Fibroblast of peridontal ligament (primary cell): ENCODE measurements at regions not wholly inside any gene's neighbourhood (a gene's known extent, or its start where the extent isn't known, plus 50 kb on each side); places are given as distances from the start of the nearest gene placed in this dataset.

Experiments
- DNase-seq: peaks from one replicate; pipeline ENCODE4 v3.0.0-alpha.2; 2010; ENCODE audit errors: extremely low read depth

GRCh38 chr1:30819244-30819571 lies 61.6 kb upstream of the LAPTM5 start:
- DNase-seq, result no peak

GRCh38 chr1:30818568-30819243 lies 61.1 kb upstream of the LAPTM5 start:
- DNase-seq, result no peak

DNA sequence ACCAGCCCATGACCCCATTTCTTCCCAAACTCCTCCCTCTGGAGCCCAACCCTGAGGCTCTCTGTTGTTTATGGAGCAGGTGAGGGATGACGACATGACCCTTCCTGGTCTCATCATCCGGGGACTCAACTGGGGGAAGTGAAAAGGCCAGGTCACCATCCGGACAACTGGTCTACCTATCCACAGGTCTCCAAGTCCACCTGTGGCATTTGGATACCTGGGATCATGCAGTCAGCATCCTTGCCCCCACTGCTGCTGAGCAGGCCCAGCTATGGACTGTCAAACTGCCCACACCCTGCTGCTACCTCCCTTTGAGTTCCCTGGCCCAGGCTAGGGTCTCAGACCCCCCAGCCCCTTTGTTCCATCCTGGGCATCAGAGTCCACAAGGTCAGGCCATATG lies 60.0 kb upstream of the LAPTM5 start:
- DNase-seq, result no peak

GRCh38 chr1:30817077-30817438 lies 59.5 kb upstream of the LAPTM5 start:
- no peak for DNase-seq

DNA sequence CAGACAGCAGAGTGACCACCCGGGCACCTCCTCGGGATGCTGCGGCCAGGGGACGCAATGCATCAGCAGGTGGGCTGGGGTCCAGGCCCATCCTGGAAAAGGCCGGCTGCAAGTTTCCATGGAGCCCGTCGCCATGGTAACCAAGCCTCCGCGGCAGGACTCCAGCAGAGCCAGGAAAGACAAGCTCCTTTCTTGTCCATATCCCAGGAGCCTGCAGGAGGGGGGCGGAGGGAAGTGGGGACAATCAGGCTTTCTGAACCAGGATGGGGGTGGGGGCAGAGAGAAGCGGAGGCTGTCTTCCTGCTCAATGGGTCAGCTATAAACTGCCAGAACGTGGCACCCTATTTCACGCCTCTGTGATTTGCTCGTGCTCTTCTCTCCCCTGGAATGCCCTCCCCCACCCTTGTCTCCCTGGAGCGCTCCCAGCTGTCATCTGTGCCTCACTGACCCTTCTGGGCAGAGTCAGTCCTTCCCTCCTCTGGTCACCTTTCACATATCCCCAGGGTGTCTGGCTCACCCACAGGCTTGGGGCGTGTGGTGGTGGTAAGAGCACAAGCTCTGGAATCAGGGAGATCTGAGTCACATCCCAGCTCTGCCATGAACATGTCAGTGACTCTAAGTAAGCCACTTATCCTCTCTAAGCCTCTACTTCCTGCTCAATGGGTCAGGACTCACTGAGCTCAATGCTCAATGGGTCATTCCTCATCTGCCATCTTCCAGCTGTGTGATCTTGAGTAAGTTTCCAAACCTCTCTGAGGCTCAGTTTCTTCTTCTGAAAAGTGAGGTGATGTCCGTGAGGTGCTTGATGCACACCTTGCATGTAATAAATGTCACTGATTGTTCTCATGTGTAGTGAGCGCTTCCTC lies 58.9 kb upstream of the LAPTM5 start:
- DNase-seq, result peak; percentile 50

- no peak for DNase-seq
These were observed 58.0 kb upstream of the LAPTM5 start for GRCh38 chr1:30815556-30815955.

DNA sequence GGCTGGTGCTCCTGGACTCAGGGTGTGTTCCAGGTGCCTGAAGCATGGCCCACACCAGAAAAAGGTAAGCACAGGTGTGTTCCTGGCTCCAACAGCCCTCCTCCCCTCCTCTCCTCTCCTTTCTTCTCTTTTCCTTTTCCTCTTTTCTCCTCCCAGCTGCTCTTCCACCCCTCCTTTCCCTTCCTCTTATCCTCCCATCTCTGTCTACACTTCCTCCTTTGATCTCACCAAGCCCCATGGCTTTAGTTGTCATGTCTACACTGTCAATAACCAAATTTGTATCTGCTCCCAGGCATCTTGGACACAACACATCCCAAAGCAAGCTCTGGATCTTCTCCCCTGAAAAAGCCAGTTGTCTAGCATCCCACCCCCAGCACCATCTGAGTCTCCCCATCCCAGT lies 56.7 kb upstream of the LAPTM5 start:
- DNase-seq, result no peak

- DNase-seq, result no peak
These were observed 54.5 kb upstream of the LAPTM5 start for GRCh38 chr1:30812076-30812475.

- DNase-seq, result no peak
These were observed 53.6 kb upstream of the LAPTM5 start for GRCh38 chr1:30811187-30811586.

GRCh38 chr1:30810416-30811080 lies 53.0 kb upstream of the LAPTM5 start:
- DNase-seq, result no peak

DNA sequence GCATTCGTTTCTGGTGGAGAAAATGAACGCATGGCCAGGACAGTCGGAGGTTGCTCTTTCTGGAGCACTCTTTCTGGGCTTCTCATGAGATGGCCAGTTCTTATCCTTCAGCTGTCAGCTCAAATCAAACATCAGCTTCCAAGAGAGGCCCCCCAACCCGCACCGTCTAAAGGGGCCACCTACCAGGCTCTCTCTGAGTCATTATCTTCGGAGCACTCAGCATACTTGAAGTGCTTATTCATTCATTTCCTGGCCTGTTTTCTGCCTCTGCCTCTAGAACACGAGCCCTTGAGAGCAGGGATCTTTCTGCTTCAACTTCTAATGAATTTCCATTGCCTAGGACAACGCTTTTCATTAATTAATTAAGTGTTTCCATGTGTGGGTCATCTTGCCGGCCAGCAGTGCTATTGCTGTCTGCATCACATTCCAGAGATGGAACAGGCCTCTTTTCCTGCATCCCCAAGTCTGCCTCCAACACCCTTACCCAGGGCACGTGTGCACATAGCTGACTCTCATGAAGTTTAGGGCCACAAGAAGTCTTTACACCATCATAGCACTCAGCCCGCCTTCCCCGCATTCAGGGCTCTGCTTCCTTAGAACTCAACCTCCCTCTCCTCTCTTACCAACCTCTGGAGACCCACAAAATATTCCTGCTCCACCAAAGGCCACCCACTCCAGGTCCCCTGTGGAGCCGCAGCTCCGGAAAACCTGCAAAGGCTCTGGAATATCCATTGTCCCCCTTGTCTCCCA lies 52.1 kb upstream of the LAPTM5 start:
- DNase-seq, result peak; percentile 64

- no peak for DNase-seq
These were observed 50.6 kb upstream of the LAPTM5 start for GRCh38 chr1:30808067-30808662.

GRCh38 chr1:30807318-30808066 lies 49.9 kb upstream of the LAPTM5 start:
- peak; percentile 77 for DNase-seq
